Ovary (tissue), 7 donors: ENCODE measurements at regions not wholly inside any gene's neighbourhood (a gene's known extent, or its start where the extent isn't known, plus 50 kb on each side); places are given as distances from the start of the nearest gene placed in this dataset.

Experiments
- DNase-seq, 5 donors: peaks; one replicate each; pipeline ENCODE4 v3.0.0-alpha.2; 2019 to 2020
- H3K27ac ChIP-seq, 2 donors: fragments of 200-600 bp; one replicate each; pipeline versions ENCODE4 v1.5.1 to v1.8.0; 2019 to 2022
- H3K27me3 ChIP-seq: fragments of 200-600 bp; one replicate; pipeline ENCODE4 v1.8.0; 2022
- H3K36me3 ChIP-seq: fragments of 200-600 bp; sonication (generic); one replicate; pipeline ENCODE4 v1.5.1; 2019
- H3K4me1 ChIP-seq: one replicate; pipeline ENCODE4 v1.8.1; 2013; ENCODE audit warnings: mild to moderate bottlenecking, moderate library complexity; ENCODE audit not compliant: insufficient read depth
- H3K4me3 ChIP-seq: fragments of 200-600 bp; sonication (generic); one replicate; pipeline ENCODE4 v1.5.1; 2017
- H3K9me3 ChIP-seq, 2 donors: fragments of 200-600 bp in 1 of 2; sonication (generic) in 1 of 2; one replicate each; pipeline versions ENCODE4 v1.5.1 to v1.8.1; 2013 to 2019; ENCODE audit warnings: mild to moderate bottlenecking in 1 of 2, moderate library complexity in 1 of 2
- EP300 ChIP-seq: sonication (generic); formaldehyde crosslinking; IDR thresholded peaks from one replicate; pipeline ENCODE4 v1.6.1; 2017; ENCODE audit warnings: antibody characterized with exemption
- POLR2A ChIP-seq: fragments of 450-650 bp; IDR thresholded peaks from one replicate; pipeline ENCODE4 v1.6.1; 2017; ENCODE audit warnings: antibody characterized with exemption, mild to moderate bottlenecking, moderate library complexity
- WGBS, 3 donors: extraction: QIAGEN DNeasy Blood & Tissue Kit in 1 of 3; methylation state at CpG; one replicate each; pipeline versions ENCODE4 v1.1.5 to v1.1.7; 2013 to 2017; 5-methylcytosine and 5-hydroxymethylcytosine counted together
- intact Hi-C, 4 donors: fragments of 100-400 bp; cut with DNase I; formaldehyde crosslinking; loops; one replicate each; pipeline versions ENCODE4 v1.11.0 to v1.15.1; 2022 to 2023
- TF ChIP-seq, protein P1 (sequence below), 3 donors: fragments of 450-650 bp in 2 of 3; fragments of 200-600 bp in 1 of 3; IDR thresholded peaks; one replicate each; pipeline versions ENCODE4 v1.5.1 to v1.8.0; 2016 to 2022; ENCODE audit warnings: antibody characterized with exemption in 3 of 3, mild to moderate bottlenecking in 1 of 3
- donor health status: DM: no; HTN: no; CAD: no; lungs with moderate emphysema.
- donor health status: DM: no; HTN: no; CAD: no.
- donor health status: Bipolar disorder and iron deficiency.
- donor health status: DM: no; HTN: no; CAD: no.
- donor health status: DM: yes; HTN: yes; CAD: no.

DNA sequence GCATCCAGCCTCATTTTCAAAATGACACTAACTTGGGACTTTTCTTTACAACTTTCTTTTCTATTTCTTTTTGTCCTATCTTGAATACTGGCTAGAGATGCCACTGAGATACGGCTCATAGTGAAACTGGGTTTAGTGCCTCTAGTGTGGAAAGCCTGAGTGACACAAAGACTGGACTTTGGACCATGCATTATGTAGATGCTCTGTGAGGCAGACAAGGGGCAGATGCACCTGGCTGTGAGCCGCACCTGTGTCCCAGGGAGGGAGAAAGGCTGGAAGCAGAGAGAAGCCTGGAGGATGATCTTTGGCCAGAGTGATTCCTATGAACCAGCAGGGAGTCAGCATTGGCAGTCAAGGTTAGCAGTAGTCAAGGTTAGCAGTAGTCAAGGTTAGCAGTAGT, 852.3 kb upstream of the TMEM132C start:
- TF ChIP-seq, protein P1, sequence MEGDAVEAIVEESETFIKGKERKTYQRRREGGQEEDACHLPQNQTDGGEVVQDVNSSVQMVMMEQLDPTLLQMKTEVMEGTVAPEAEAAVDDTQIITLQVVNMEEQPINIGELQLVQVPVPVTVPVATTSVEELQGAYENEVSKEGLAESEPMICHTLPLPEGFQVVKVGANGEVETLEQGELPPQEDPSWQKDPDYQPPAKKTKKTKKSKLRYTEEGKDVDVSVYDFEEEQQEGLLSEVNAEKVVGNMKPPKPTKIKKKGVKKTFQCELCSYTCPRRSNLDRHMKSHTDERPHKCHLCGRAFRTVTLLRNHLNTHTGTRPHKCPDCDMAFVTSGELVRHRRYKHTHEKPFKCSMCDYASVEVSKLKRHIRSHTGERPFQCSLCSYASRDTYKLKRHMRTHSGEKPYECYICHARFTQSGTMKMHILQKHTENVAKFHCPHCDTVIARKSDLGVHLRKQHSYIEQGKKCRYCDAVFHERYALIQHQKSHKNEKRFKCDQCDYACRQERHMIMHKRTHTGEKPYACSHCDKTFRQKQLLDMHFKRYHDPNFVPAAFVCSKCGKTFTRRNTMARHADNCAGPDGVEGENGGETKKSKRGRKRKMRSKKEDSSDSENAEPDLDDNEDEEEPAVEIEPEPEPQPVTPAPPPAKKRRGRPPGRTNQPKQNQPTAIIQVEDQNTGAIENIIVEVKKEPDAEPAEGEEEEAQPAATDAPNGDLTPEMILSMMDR (IDR thresholded peaks at IDR 0.05) = no peak
- no peak for TF ChIP-seq EP300
- WGBS, 3 donors = 56 to 77% (median 69%) methylated on average over 2 of the region's 2 CpGs
- H3K27me3 ChIP-seq = no peaks in the 10 kb centered on the region
- H3K4me3 ChIP-seq = no peak overlapping the region
- no peak for DNase-seq
- no peak overlapping the region for H3K27ac ChIP-seq
- H3K36me3 ChIP-seq = no peaks in the 10 kb centered on the region
- intact Hi-C loops = no loop called here
- no peaks in the 10 kb centered on the region for H3K9me3 ChIP-seq
- no peaks in the 10 kb centered on the region for H3K4me1 ChIP-seq

DNA sequence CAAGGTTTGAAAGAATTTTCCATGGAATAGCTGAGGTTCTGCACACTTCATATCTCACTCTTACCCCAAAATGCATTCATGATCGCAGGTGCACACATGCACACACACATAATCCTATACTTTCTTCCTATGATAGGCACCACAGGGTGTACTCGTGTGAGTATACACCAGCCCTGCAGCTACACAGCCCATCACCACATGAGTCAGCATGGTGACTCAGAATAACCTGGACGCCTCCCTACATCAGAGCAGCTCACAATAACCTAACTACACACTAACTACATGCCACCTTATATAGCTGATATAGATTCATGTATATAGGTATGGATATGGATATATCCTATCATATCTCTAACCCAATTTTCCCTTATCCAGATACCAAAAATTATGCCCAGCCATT, 850.2 kb upstream of the TMEM132C start:
- Histone ChIP-seq H3K27me3 (no peaks in the 10 kb centered on the region), H3K9me3 (no peaks in the 10 kb centered on the region), H3K4me3 (no peak overlapping the region), H3K27ac (no peak overlapping the region), H3K4me1 (no peaks in the 10 kb centered on the region), H3K36me3 (no peaks in the 10 kb centered on the region)
- 77 to 83% (median 80%) methylated on average over 3 of the region's 3 CpGs for WGBS, 3 donors
- DNase-seq = no peak
- intact Hi-C loops = no loop called here
- no peak for TF ChIP-seq EP300
- TF ChIP-seq, protein P1 (IDR thresholded peaks at IDR 0.05) = no peak
- TF ChIP-seq POLR2A = no peak

DNA sequence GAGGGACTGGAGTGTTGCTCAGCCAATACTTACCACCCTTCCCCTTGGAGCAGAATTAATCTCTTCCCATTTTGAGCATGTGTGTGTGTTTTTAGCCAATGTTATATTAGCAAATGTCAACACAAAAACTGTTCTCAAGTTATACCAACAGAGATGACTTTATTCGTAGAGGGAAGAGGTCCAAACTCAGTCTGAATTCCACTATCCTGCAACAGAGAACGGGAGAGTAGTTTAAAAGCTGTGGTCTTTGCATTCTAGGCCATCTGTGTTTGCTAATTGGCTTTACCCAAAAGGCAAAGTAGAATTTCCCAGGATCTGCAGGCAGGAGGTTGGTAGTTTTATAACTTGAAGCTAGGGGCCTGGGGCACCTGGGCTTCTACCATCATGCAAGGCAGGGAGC, 847.9 kb upstream of the TMEM132C start:
- WGBS, 3 donors = 64 to 77% (median 68%) methylated on average over 2 of the region's 2 CpGs
- H3K27me3 ChIP-seq = no peaks in the 10 kb centered on the region
- H3K4me1 ChIP-seq = no peaks in the 10 kb centered on the region
- no peaks in the 10 kb centered on the region for H3K9me3 ChIP-seq
- H3K4me3 ChIP-seq = no peak overlapping the region
- DNase-seq = no peak
- H3K27ac ChIP-seq = no peak overlapping the region
- TF ChIP-seq, protein P1 (IDR thresholded peaks at IDR 0.05) = no peak
- TF ChIP-seq EP300 = no peak
- no peak for TF ChIP-seq POLR2A
- no peaks in the 10 kb centered on the region for H3K36me3 ChIP-seq
- intact Hi-C loops = no loop called here

DNA sequence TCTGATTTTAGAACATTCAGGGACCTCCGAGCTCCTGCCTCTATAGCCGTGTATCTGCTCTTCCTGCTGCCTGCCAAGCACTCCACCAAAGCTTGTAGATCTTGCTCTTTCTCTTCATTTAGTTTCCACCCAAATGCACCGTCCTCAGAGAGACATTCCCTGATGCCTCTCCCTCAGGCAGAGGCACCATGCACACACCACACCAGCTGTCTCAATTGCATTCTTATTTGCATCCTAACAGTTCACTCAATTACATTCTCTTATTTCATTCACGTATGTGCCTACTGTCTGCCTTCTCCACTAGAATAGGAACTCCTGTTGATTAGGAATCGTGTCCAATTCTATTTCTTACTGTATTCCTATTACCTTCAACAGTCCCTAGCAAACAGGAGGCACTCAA, 845.4 kb upstream of the TMEM132C start:
- H3K9me3 ChIP-seq = no peaks in the 10 kb centered on the region
- no peaks in the 10 kb centered on the region for H3K36me3 ChIP-seq
- DNase-seq = no peak
- no peak overlapping the region for H3K27ac ChIP-seq
- no peaks in the 10 kb centered on the region for H3K4me1 ChIP-seq
- 68 to 77% (median 76%) methylated on average over 5 of the region's 5 CpGs for WGBS, 3 donors
- H3K27me3 ChIP-seq = no peaks in the 10 kb centered on the region
- no peak overlapping the region for H3K4me3 ChIP-seq
- TF ChIP-seq EP300 (no peak), POLR2A (no peak)
- TF ChIP-seq, protein P1 (IDR thresholded peaks at IDR 0.05) = no peak
- intact Hi-C loops = no loop called here
